ENCODE measurements at regions not wholly inside any gene's neighbourhood (a gene's known extent, or its start where the extent isn't known, plus 50 kb on each side); places are given as distances from the start of the nearest gene placed in this dataset.

GRCh38 chr21:41102281-41102680, 65.7 kb upstream of the BACE2 start:
- TF ChIP-seq BRD4 (CRISPR knock-in tag; IDR thresholded peaks at IDR 0.05): no peak
- no peak for TF ChIP-seq SALL2 (CRISPR knock-in tag; IDR thresholded peaks at IDR 0.05)
- TF ChIP-seq, protein P1, sequence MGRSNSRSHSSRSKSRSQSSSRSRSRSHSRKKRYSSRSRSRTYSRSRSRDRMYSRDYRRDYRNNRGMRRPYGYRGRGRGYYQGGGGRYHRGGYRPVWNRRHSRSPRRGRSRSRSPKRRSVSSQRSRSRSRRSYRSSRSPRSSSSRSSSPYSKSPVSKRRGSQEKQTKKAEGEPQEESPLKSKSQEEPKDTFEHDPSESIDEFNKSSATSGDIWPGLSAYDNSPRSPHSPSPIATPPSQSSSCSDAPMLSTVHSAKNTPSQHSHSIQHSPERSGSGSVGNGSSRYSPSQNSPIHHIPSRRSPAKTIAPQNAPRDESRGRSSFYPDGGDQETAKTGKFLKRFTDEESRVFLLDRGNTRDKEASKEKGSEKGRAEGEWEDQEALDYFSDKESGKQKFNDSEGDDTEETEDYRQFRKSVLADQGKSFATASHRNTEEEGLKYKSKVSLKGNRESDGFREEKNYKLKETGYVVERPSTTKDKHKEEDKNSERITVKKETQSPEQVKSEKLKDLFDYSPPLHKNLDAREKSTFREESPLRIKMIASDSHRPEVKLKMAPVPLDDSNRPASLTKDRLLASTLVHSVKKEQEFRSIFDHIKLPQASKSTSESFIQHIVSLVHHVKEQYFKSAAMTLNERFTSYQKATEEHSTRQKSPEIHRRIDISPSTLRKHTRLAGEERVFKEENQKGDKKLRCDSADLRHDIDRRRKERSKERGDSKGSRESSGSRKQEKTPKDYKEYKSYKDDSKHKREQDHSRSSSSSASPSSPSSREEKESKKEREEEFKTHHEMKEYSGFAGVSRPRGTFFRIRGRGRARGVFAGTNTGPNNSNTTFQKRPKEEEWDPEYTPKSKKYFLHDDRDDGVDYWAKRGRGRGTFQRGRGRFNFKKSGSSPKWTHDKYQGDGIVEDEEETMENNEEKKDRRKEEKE (IDR thresholded peaks at IDR 0.05): no peak
- TF ChIP-seq HDAC2 (CRISPR knock-in tag; IDR thresholded peaks at IDR 0.05): no peak

All from HepG2 (cell line).